Ishikawa (cell line): ENCODE measurements at regions not wholly inside any gene's neighbourhood (a gene's known extent, or its start where the extent isn't known, plus 50 kb on each side); places are given as distances from the start of the nearest gene placed in this dataset.
A peak's percentile ranks its signal among the peaks of the same experiment; 100 is the strongest.

ENCODE experiments used
- RAD21 ChIP-seq: IDR thresholded peaks from 2 replicates; pipeline ENCODE4 v1.6.1; 2012; ENCODE audit warnings: low read depth
- TEAD4 ChIP-seq: IDR thresholded peaks from 2 replicates; pipeline ENCODE4 v1.6.1; 2012
- TF ChIP-seq, protein P1 (sequence below): IDR thresholded peaks from 2 replicates; pipeline ENCODE4 v1.6.1; 2012
- TF ChIP-seq, protein P2 (sequence below): IDR thresholded peaks from 2 replicates; pipeline ENCODE4 v1.6.1; 2012

DNA sequence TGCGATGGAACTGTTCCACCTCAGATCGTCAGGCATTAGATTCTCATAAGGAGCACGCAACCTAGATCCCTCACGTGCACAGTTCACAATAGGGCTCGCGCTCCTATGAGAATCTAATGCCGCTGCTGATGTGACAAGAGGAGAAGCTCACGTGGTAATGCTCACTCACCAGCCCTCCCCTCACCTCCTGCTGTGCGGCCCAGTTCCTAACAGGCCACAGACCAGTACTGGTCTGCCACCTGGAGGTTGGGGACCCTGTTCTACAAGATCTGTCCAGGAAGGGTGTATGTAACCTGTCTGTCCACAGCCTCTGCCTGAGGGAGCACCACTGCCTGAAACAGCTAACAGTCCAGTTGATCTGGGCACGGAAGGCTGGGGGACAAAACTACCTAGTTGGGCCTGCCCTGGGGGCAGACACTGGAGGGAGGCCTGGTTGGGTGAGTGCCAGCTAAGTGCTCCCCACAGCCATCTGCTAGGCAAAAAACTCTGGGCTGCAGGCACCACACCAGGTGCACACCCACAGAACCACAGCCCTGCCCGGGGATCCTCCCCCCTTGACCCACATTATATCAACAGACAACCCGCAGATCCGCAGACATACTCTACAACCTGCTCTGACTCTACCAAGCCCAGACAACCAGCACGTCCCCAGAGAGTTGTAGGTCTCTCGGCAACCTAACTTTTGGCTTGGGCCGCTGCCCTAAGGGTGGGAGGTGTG lies 80.7 kb downstream of the TBC1D28 start:
- peak; percentile 24; the same call in 1 of the 2 replicates for TF ChIP-seq RAD21
- TF ChIP-seq, protein P1, sequence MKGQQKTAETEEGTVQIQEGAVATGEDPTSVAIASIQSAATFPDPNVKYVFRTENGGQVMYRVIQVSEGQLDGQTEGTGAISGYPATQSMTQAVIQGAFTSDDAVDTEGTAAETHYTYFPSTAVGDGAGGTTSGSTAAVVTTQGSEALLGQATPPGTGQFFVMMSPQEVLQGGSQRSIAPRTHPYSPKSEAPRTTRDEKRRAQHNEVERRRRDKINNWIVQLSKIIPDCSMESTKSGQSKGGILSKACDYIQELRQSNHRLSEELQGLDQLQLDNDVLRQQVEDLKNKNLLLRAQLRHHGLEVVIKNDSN: 0 out of 2 replicates have a peak, but pooled peaks have one; percentile 14

GRCh38 chr17:18564099-18564448 lies 80.1 kb downstream of the TBC1D28 start:
- TF ChIP-seq RAD21: peak; percentile 65

DNA sequence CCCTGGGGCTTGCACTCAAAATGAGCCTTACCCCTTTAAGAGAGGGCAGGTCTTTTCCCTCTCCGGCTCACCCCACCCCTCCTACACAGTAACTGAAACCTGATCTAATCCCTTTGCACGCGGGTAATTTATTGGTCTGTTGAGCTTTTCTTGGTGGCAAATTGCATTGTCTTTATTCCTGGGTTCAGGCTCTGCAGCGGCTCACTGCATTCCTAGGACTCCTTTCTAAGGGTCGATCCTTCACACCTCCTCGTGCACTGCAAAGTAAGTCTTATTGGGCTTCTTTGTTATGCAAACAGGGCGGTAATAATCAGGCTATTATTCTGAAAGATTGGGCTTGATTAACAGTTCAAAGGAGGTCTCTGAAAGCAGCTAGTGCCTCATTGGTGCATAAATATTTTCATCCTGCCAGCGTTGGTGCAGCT lies 74.7 kb downstream of the TBC1D28 start:
- peak; percentile 71 for TF ChIP-seq TEAD4
- TF ChIP-seq, protein P2, sequence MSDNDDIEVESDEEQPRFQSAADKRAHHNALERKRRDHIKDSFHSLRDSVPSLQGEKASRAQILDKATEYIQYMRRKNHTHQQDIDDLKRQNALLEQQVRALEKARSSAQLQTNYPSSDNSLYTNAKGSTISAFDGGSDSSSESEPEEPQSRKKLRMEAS: peak; percentile 68
